GM19025 (cell line): ENCODE measurements at regions not wholly inside any gene's neighbourhood (a gene's known extent, or its start where the extent isn't known, plus 50 kb on each side); places are given as distances from the start of the nearest gene placed in this dataset.
"Not testable (repeated sequence)": the region's sequence is repeated elsewhere in the genome, so short reads cannot be mapped to it uniquely, and the experiment has no call there.

Experiments used
- ATAC-seq: cut with Tn5 transposase; IDR thresholded peaks from one replicate; pipeline ENCODE4 v1.9.1; 2021; ENCODE audit warnings: mild to moderate bottlenecking, low read depth, moderate library complexity; ENCODE audit not compliant: unreplicated experiment

GRCh38 chr6:140827593-140827992, 1305.1 kb upstream of the GJE1 start:
- ATAC-seq, result no peak

DNA sequence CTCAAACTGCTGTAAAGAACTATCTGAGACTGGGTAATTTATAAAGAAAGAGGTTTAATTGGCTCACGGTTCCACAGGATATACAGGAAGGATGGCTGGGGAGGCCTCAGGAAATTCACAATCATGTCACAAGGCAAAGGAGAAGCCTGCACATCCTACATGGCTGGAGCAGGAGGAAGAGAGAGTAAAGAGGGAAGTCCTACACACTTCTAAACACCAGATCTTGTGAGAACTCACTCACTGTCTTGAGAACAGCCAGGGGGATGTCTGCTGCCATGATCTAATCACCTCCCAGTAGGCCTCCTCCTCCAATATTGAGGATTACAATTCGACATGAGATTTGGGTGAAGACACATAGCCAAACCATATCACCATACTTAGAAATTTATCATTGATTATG, 1307.0 kb upstream of the GJE1 start:
- no peak for ATAC-seq

GRCh38 chr6:140824595-140824994, 1308.1 kb upstream of the GJE1 start:
- no peak for ATAC-seq

DNA sequence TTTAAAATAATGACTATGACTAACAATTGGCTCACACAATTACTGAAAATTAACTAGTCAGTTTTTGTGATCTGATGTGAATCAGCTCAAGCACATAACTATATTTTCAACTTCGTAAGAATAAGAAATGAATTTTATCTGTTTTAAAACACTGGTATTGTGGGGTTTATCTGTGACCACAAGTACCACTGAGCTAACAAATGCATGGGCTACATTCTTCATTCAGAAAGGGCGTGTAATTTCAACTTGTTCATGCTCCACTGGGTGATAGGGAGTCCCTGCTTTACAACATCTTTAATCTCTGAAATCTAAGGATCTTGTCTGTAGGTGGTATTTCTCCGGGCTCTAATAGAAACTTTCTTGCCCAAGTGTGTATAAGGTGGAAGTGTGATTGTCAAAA, 1311.5 kb upstream of the GJE1 start:
- ATAC-seq, result no peak

- ATAC-seq, result no peak
Observed at GRCh38 chr6:140817176-140817575, 1315.5 kb upstream of the GJE1 start.

- no peak for ATAC-seq
Observed at GRCh38 chr6:140816681-140817080, 1316.0 kb upstream of the GJE1 start.

DNA sequence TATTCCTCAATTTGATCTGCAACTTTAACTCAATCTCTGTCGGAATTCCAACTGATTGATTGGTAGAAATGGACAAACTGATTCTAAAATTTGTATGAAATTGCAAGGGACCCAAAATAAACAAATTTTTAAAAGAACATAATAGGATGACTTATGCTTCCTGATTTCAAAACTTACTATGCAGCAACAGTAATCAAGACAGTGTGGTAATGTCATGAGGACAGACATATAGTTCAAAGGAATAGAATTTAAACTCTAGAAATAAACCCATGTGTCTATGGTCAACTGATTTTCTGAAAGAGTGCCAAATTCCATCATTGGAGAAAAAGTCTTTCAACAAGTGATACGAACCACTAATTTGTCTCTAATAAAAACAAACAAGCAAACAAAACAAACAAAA, 1320.1 kb upstream of the GJE1 start:
- ATAC-seq, result no peak

DNA sequence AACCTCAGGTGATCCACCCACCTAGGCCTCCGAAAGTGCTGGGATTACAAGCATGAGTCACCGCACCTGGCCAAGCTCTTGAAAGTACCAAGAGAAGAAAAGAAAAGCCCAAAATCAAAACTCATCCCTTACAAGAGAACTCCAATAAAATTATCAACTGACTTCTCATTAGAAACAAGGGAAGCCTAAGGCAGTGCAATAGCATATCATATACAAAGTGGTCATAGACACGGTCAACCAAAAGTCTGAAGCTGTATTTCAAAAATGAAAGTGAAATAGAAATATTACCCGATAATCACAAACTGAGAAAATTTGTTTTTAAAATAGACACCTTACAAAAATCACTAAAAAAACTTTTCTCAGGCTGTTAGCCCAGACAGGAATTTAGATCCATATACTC, 1321.1 kb upstream of the GJE1 start:
- ATAC-seq, result no peak

GRCh38 chr6:140809694-140810101, 1323.0 kb upstream of the GJE1 start:
- ATAC-seq, result peak; percentile 77

DNA sequence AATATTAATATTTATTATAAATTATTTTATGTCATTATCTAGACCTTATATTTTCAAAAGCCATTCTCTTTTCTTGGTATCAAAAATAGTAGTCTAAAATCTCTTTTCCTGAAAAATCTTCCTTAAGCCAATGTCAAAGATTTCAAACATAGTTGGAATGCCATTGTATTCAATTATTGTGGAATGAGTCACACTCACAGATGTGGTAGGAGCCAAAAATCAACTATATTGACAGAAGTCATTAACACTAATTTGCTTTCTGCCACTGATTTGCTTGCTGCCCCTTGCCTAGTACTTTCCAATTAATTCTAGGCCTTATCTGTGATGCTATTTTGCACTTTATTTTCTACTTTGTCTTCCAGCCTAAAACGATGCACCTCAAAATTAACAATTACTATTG, 1326.3 kb upstream of the GJE1 start:
- ATAC-seq, result no peak

GRCh38 chr6:140794544-140794943, 1338.2 kb upstream of the GJE1 start:
- no peak for ATAC-seq

GRCh38 chr6:140790109-140790508, 1342.6 kb upstream of the GJE1 start:
- no peak for ATAC-seq

DNA sequence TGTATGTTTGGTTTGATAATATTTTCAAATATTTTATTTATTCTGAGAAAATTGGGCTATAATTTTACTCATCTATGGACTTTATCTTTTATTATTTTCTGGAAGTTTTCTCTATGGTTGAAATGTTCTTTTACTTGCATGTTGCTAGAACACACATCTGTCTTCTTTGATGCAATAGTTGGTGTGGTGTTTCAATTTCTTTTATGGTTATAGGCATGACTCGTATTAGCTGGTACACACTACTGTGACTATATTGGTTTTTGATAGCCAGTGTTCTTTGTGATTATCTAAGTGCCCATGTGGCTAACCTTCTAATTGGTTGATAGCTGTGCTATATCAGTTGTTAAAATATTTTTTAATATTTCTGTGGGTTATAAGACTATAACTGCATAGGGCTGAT, 1343.3 kb upstream of the GJE1 start:
- no peak for ATAC-seq

DNA sequence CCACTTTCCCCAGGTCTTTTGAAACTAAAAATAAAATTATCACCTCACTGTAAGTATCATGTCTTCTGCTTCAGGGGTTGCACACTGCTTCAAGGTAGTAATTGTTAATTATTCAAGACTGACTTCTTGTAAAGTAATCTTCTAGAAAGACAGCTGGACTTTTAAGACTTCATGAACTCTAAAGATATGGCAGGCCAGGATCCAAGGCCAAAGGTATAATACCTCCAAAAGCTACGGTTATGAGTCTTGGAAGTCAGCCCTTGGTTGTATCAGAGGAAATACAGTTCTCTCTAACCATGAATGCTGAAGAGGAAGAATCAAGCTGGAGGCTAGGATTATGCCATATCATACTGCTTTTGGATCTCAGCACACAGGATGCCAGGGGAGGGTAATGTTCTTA, 1346.8 kb upstream of the GJE1 start:
- no peak for ATAC-seq

DNA sequence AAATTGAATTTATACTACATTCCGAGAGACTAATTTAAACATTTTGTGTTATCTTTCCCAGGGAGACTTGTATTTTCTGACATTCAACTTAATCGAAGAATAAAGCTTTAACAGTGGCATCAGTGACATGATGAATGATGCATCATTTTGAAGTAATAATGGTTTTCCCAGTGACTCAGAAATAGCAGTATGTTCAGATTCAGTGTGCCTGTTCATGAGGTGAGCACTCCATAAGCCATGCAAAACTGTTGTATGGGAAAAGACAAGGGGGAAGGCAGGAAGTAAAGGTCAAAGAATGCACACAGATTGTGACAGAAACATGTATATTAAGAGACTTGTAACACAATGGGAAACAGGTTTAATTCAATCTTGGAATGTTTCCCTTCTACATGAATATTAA, 1348.2 kb upstream of the GJE1 start:
- ATAC-seq, result no peak

- not testable (repeated sequence) for ATAC-seq
Observed at GRCh38 chr6:140783504-140783903, 1349.2 kb upstream of the GJE1 start.

DNA sequence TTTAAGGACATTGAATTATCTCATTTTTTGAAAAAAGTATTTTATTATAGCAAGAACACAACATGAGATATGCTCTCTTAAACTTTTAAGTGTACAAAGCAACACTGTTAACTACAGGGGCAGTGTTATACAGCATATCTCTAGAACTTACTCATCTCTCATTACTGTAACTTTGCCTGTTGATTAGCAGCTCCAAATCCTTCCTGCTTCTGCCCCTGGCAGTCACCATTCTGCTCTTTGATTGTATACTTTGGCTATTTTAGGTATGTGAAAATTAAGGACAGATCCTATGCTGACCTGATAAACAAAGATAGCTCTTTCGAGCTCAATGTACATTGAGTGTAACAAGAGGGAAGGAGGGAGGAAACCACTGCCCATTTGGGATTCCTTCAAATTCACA, 1349.8 kb upstream of the GJE1 start:
- ATAC-seq, result no peak

DNA sequence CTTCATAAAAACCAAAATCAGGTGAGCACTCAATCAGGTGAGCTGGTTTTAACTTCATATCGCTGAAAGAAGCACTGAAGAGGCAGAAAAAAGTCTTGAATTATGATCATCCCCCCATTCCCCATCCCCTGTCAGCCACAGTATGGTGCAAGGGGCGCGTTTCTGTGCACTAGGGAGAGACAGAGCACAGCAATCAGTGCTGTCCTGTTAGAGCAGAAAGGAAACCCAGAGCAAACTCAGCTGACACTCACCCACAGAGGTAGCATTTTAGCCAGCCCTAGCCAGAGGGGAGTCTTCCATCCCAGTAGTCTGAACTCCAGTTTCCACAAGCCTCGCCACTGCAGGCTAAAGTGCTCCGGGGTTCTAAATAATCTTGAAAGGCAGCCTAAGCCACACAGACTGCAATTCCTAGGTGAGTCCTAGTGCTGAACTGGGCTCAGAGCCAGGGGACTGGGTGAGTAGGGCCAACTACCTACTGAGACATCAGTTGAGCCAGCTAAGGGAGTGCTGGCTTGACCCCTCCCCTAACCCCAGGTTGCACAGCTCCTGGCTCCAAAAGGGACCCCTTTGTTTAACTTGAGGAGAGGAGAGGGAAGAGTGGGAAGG, 1352.6 kb upstream of the GJE1 start:
- no peak for ATAC-seq

GRCh38 chr6:140779341-140779740, 1353.4 kb upstream of the GJE1 start:
- ATAC-seq, result no peak

GRCh38 chr6:140777780-140778179, 1354.9 kb upstream of the GJE1 start:
- ATAC-seq, result no peak

- ATAC-seq, result no peak
Observed at GRCh38 chr6:140775061-140775460, 1357.7 kb upstream of the GJE1 start.

DNA sequence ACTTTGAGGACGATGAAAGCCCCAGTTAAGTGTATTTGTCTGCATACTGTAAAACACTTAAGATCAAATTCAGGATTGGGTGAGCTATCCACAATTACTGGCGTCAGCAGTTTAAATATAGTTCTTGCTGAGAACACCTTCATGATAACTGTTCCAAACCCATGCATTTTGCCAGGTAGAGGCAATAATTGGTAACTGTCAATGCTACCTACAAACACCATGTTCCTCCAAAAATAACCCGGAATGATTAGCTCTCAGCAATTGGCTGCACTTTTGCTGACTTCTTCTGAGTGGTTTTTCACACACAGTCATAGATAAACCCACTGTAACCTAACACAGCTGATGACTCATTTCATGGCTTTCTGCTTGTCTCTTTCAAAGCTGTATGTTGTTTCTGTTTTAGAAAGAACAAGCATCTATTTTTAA, 1358.6 kb upstream of the GJE1 start:
- ATAC-seq, result peak; percentile 97

DNA sequence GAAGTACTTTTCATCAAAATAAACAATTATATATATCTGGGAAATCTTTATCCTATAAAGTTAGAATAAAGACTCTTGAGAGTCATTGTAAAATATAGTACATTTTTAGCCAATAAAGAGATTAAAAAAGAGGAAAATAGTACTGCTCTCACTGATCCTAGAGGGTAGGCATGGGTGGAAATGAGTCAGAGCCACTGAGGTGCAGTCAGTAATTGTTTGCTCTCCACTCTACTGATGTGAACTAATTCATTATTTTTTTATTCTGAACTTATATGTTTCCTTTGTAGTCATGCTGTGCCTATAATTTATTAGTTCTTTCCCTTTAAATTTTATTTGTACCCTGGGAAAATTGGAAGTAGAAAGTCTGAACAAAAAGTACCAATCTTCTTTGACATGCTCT, 1359.4 kb upstream of the GJE1 start:
- ATAC-seq, result no peak
